ENCODE measurements at regions not wholly inside any gene's neighbourhood (a gene's known extent, or its start where the extent isn't known, plus 50 kb on each side); places are given as distances from the start of the nearest gene placed in this dataset.

DNA sequence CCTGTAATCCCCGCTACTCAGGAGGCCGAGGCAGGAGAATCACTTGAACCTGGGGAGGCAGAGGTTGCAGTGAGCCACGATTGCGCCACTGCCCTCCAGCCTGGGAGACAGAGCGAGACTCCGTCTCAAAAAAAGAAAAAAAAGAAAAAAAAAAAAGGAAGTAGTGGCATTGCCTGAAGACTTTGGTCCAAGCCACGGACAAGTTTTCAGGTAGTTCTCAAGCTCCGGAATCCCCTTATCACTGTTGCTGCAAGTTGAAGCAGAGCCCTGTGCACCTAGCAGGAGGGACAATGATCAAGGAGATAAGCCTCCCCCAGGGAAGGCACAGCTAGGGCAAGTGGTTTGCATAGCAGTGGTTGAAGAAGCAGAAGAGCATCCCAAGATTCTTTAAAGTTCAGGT, 97.6 kb downstream of the MEX3B start:
- TF ChIP-seq, protein P1, sequence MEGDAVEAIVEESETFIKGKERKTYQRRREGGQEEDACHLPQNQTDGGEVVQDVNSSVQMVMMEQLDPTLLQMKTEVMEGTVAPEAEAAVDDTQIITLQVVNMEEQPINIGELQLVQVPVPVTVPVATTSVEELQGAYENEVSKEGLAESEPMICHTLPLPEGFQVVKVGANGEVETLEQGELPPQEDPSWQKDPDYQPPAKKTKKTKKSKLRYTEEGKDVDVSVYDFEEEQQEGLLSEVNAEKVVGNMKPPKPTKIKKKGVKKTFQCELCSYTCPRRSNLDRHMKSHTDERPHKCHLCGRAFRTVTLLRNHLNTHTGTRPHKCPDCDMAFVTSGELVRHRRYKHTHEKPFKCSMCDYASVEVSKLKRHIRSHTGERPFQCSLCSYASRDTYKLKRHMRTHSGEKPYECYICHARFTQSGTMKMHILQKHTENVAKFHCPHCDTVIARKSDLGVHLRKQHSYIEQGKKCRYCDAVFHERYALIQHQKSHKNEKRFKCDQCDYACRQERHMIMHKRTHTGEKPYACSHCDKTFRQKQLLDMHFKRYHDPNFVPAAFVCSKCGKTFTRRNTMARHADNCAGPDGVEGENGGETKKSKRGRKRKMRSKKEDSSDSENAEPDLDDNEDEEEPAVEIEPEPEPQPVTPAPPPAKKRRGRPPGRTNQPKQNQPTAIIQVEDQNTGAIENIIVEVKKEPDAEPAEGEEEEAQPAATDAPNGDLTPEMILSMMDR (IDR thresholded peaks at IDR 0.05; ENCODE audit: borderline replicate concordance, insufficient read depth, low read depth, low read length) = no peak
- no peak overlapping the region for H3K4me3 ChIP-seq (ENCODE audit: low read depth, low read length)

DNA sequence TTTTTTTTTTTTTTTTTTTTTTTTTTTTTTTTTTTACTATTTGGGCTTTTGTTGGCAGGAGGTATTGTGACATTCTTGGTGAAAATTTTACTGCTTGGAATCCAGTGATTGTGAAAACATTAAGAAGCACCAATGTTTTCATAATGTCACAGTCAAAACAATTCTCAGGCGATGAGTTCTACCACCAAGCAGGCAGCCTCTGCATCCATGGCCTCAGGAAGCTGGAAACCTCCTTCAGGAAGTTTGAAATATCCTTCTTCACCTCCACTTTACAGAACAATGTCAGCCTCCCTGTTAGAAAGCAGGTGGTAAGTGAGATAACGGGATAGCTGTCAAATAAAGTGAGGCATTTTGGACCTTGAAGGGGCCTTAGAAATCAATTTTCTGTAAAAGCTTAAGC, 98.3 kb downstream of the MEX3B start:
- TF ChIP-seq, protein P1 (IDR thresholded peaks at IDR 0.05; ENCODE audit: borderline replicate concordance, insufficient read depth, low read depth, low read length) = no peak
- H3K4me3 ChIP-seq (ENCODE audit: low read depth, low read length) = no peak overlapping the region

DNA sequence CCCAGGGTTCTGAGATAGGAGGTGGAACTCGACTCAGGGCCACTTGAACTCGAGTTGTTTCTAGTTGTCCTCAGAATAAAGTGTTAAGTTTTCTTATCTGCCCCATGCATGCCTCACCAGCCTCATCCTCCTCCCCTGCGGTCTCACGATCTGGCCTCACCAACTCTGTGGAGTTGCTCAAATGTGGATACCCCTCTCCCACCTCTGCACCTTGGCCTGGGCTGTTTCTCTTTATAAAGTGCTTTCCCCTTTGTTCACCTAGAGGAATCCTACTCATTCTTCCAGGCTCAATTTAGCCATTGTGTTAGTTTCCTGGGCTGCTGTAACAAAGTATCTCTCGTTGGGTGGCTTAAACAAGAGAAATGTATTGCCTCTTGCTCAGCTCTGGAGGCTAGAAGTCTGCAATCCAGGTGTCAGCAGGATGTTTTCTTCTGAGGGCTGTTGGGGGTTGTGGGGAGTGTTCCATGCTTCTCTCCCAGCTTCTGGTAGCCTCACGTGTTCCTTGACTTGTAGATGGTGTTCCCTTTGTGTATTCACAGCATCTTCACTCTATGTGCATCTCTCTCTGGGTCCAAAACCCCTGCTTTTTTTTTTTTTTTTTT, 100.7 kb downstream of the MEX3B start:
- H3K4me3 ChIP-seq (ENCODE audit: low read depth, low read length) = no peak overlapping the region
- TF ChIP-seq, protein P1 (IDR thresholded peaks at IDR 0.05; ENCODE audit: borderline replicate concordance, insufficient read depth, low read depth, low read length) = no peak

DNA sequence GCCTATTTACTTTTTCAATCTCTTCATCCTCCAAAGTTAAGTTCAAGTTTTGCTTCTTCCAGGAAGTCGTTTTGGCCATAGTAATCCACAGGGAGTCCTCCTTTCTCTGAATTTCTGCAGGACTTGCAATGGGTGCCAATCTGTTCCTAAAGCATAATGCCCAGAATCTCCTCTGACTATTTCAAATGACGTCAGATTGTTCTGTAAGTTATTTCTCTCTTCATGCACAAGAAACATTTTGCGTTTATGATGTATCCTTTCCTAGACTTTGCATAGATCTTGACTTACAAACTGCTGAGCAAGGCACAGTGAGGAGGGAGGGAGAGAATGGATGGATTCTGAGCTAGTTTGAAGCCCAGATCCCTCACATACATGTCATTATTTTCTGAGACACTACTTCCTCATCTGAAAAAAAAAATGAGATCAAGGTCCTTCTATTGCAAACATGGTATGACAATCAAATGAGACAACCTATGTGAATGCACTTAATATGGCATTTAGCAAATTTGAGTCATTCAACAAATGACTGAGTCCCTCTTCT, 103.1 kb downstream of the MEX3B start:
- H3K4me3 ChIP-seq (ENCODE audit: low read depth, low read length) = no peak overlapping the region
- TF ChIP-seq, protein P1 (IDR thresholded peaks at IDR 0.05; ENCODE audit: borderline replicate concordance, insufficient read depth, low read depth, low read length) = no peak

DNA sequence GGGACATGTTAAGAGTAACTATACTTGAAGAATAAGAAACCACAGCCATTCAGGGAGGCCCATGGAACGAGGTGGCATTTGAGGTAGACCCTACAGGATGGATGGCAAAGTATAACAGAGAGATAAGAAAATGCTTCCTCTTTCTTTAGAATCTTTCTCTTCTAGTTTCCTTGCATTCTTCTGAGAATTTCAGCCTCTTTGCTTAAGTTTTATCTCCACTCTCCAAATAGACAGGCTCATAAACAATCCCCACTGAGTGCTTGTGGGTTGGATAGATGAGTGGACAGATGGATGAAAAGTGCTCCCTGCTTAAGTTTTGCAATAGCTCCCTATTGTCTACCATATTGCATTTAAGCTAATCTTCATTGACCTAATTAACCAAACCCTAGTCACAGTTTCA, 103.7 kb downstream of the MEX3B start:
- TF ChIP-seq, protein P1 (IDR thresholded peaks at IDR 0.05; ENCODE audit: borderline replicate concordance, insufficient read depth, low read depth, low read length) = no peak
- H3K4me3 ChIP-seq (ENCODE audit: low read depth, low read length) = no peak overlapping the region

DNA sequence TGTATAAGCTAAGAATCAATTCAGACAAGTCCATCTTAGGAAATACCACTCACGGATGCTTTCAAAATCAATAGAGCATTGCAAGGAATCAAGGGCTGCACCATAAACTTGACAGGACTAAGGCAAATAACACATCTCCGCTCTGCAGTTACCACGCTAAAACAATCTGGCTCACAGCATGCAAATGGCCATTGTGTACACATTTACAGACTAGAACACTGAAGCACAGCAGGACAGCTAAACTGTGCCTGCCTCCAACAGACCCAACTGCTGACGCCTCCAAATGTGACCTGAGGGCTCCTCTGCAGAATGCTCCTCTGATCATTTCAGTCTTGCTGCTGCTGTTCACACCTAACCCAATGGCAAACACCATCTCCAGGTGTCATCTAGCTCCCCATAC, 104.3 kb downstream of the MEX3B start:
- TF ChIP-seq, protein P1 (IDR thresholded peaks at IDR 0.05; ENCODE audit: borderline replicate concordance, insufficient read depth, low read depth, low read length) = no peak
- no peak overlapping the region for H3K4me3 ChIP-seq (ENCODE audit: low read depth, low read length)
